ENCODE measurements at regions not wholly inside any gene's neighbourhood (a gene's known extent, or its start where the extent isn't known, plus 50 kb on each side); places are given as distances from the start of the nearest gene placed in this dataset.
A peak's percentile ranks its signal among the peaks of the same experiment; 100 is the strongest.

- WGBS, 2 donors: 54 to 60% methylated on average over 1 of the region's 1 CpG
- no peaks in the 10 kb centered on the region for H3K27me3 ChIP-seq
- intact Hi-C loops (cut with DNase I): no loop called here
- no peaks in the 10 kb centered on the region for H3K9me3 ChIP-seq
- DNase-seq: no peak
- TF ChIP-seq POLR2AphosphoS5 (IDR thresholded peaks at IDR 0.05) (peak; percentile 28 to 77 (median 62)), CTCF (IDR thresholded peaks at IDR 0.05) (no peak)
- H3K4me3 ChIP-seq: no peak overlapping the region
- peak overlapping the region in 3 of 4 donors; percentile 20 to 57 (median 42) for H3K27ac ChIP-seq
- peaks cover 0 to 2% (median 0%) of the 10 kb centered on the region in 4 donors for H3K4me1 ChIP-seq
- no peaks in the 10 kb centered on the region for H3K36me3 ChIP-seq
Observed at GRCh38 chr14:34030864-34031263, 80.0 kb upstream of the EGLN3 start.

GRCh38 chr14:34029921-34030334 lies 79.1 kb upstream of the EGLN3 start:
- intact Hi-C loops (cut with DNase I): no loop called here
- Histone ChIP-seq H3K27me3 (no peaks in the 10 kb centered on the region), H3K36me3 (no peaks in the 10 kb centered on the region), H3K9me3 (no peaks in the 10 kb centered on the region), H3K4me1 (no peaks in the 10 kb centered on the region), H3K4me3 (no peak overlapping the region), H3K27ac (peak overlapping the region; percentile 20 to 42 (median 36))
- peak; percentile 90 for DNase-seq
- TF ChIP-seq CTCF (IDR thresholded peaks at IDR 0.05) (no peak), POLR2AphosphoS5 (IDR thresholded peaks at IDR 0.05) (peak in 3 of 4 donors; percentile 20 to 38 (median 28))
- 38 to 66% methylated on average over 6 of the region's 6 CpGs for WGBS, 2 donors

- no peak overlapping the region for H3K27ac ChIP-seq
- intact Hi-C loops (cut with DNase I): no loop called here
- no peak for DNase-seq
- no peaks in the 10 kb centered on the region for H3K9me3 ChIP-seq
- TF ChIP-seq CTCF (IDR thresholded peaks at IDR 0.05) (no peak), POLR2AphosphoS5 (IDR thresholded peaks at IDR 0.05) (no peak), EP300 (IDR thresholded peaks at IDR 0.05) (no peak), POLR2A (IDR thresholded peaks at IDR 0.05) (no peak)
- H3K27me3 ChIP-seq: no peaks in the 10 kb centered on the region
- no peaks in the 10 kb centered on the region for H3K4me1 ChIP-seq
- no peaks in the 10 kb centered on the region for H3K36me3 ChIP-seq
- no peak overlapping the region for H3K4me3 ChIP-seq
- WGBS, 2 donors: 87 to 89% methylated on average over 6 of the region's 6 CpGs
Observed at GRCh38 chr14:34027990-34028495, 77.2 kb upstream of the EGLN3 start.

- WGBS, 2 donors: 63 to 74% methylated on average over 3 of the region's 3 CpGs
- Histone ChIP-seq H3K27me3 (no peaks in the 10 kb centered on the region), H3K36me3 (no peaks in the 10 kb centered on the region), H3K9me3 (no peaks in the 10 kb centered on the region), H3K4me3 (no peak overlapping the region), H3K27ac (no peak overlapping the region), H3K4me1 (no peaks in the 10 kb centered on the region)
- no peak for TF ChIP-seq EP300 (IDR thresholded peaks at IDR 0.05)
- TF ChIP-seq POLR2A (IDR thresholded peaks at IDR 0.05): no peak
- TF ChIP-seq POLR2AphosphoS5 (IDR thresholded peaks at IDR 0.05): no peak
- no peak for TF ChIP-seq CTCF (IDR thresholded peaks at IDR 0.05)
- no peak for DNase-seq
- intact Hi-C loops (cut with DNase I): no loop called here
Observed at GRCh38 chr14:34027130-34027989, 76.5 kb upstream of the EGLN3 start.
